KMS-11 (cell line): ENCODE measurements at regions not wholly inside any gene's neighbourhood (a gene's known extent, or its start where the extent isn't known, plus 50 kb on each side); places are given as distances from the start of the nearest gene placed in this dataset.

Experiments used
- H2AFZ ChIP-seq: fragments of 200-600 bp; sonication (generic); 2 replicates; pipeline ENCODE4 v1.6.1; 2016; ENCODE audit warnings: antibody characterized with exemption, mixed run types, low read depth
- H3K27ac ChIP-seq: fragments of 200-600 bp; sonication (generic); 2 replicates; pipeline ENCODE4 v1.6.1; 2016; ENCODE audit warnings: mild to moderate bottlenecking, mixed run types
- H3K27me3 ChIP-seq: fragments of 200-600 bp; sonication (generic); 2 replicates; pipeline ENCODE4 v1.6.1; 2017; ENCODE audit warnings: mild to moderate bottlenecking, low read depth, mixed run types, moderate library complexity; ENCODE audit not compliant: insufficient read depth
- H3K36me3 ChIP-seq: fragments of 200-600 bp; sonication (generic); 2 replicates; pipeline ENCODE4 v1.6.1; 2017; ENCODE audit warnings: mild to moderate bottlenecking, mixed run types; ENCODE audit not compliant: insufficient read depth
- H3K4me1 ChIP-seq: fragments of 200-600 bp; sonication (generic); 2 replicates; pipeline ENCODE4 v1.6.1; 2016; ENCODE audit warnings: mild to moderate bottlenecking, low read depth, mixed run types; ENCODE audit not compliant: poor library complexity, severe bottlenecking
- H3K4me2 ChIP-seq: fragments of 200-600 bp; sonication (generic); 2 replicates; pipeline ENCODE4 v1.7.0; 2016; ENCODE audit warnings: mild to moderate bottlenecking, mixed run types
- H3K4me3 ChIP-seq: fragments of 200-600 bp; sonication (generic); IDR thresholded peaks from 2 replicates; pipeline ENCODE4 v1.6.1; 2017; ENCODE audit warnings: low read depth, low read length, mixed read lengths; ENCODE audit not compliant: insufficient read depth
- H3K79me2 ChIP-seq: fragments of 200-600 bp; sonication (generic); 2 replicates; pipeline ENCODE4 v1.6.1; 2016; ENCODE audit warnings: low read depth, mixed run types; ENCODE audit not compliant: insufficient read depth
- H3K9ac ChIP-seq: fragments of 200-600 bp; sonication (generic); 2 replicates; pipeline ENCODE4 v1.6.1; 2016; ENCODE audit warnings: mild to moderate bottlenecking, mixed run types
- H4K20me1 ChIP-seq: fragments of 200-600 bp; sonication (generic); 2 replicates; pipeline ENCODE4 v1.6.1; 2016; ENCODE audit warnings: mild to moderate bottlenecking, mixed run types; ENCODE audit not compliant: insufficient read depth
- CTCF ChIP-seq: fragments of 200-600 bp; sonication (generic); conservative IDR thresholded peaks from 2 replicates; pipeline ENCODE4 v1.6.1; 2017; ENCODE audit warnings: low read depth, mild to moderate bottlenecking, antibody characterized with exemption, low read length, moderate library complexity, mixed read lengths

- Histone ChIP-seq H3K4me1 (no peaks in the 10 kb centered on the region), H2AFZ (no peak overlapping the region), H3K4me3 (no peak overlapping the region), H4K20me1 (no peaks in the 10 kb centered on the region), H3K79me2 (no peaks in the 10 kb centered on the region), H3K27me3 (no peaks in the 10 kb centered on the region), H3K36me3 (no peaks in the 10 kb centered on the region), H3K9ac (no peak overlapping the region), H3K4me2 (no peak overlapping the region), H3K27ac (no peak overlapping the region)
- no peak for TF ChIP-seq CTCF
Measured at GRCh38 chr7:83782628-83783027, 133.7 kb upstream of the SEMA3E start.

GRCh38 chr7:83778073-83778443 lies 129.1 kb upstream of the SEMA3E start:
- Histone ChIP-seq H3K9ac (no peak overlapping the region), H3K4me2 (no peak overlapping the region), H3K4me1 (no peaks in the 10 kb centered on the region), H3K79me2 (no peaks in the 10 kb centered on the region), H2AFZ (no peak overlapping the region), H4K20me1 (no peaks in the 10 kb centered on the region), H3K27me3 (no peaks in the 10 kb centered on the region), H3K27ac (no peak overlapping the region), H3K36me3 (no peaks in the 10 kb centered on the region), H3K4me3 (no peak overlapping the region)
- TF ChIP-seq CTCF: no peak

- Histone ChIP-seq H3K27me3 (no peaks in the 10 kb centered on the region), H3K4me1 (no peaks in the 10 kb centered on the region), H4K20me1 (no peaks in the 10 kb centered on the region), H3K36me3 (no peaks in the 10 kb centered on the region), H3K79me2 (no peaks in the 10 kb centered on the region), H3K4me2 (no peak overlapping the region), H3K9ac (no peak overlapping the region), H3K27ac (no peak overlapping the region), H2AFZ (no peak overlapping the region), H3K4me3 (no peak overlapping the region)
- no peak for TF ChIP-seq CTCF
Measured at GRCh38 chr7:83777406-83778072, 128.6 kb upstream of the SEMA3E start.

GRCh38 chr7:83769407-83769806 lies 120.5 kb upstream of the SEMA3E start:
- Histone ChIP-seq H3K4me3 (no peak overlapping the region), H4K20me1 (no peaks in the 10 kb centered on the region), H2AFZ (no peak overlapping the region), H3K79me2 (no peaks in the 10 kb centered on the region), H3K27me3 (no peaks in the 10 kb centered on the region), H3K4me2 (no peak overlapping the region), H3K9ac (no peak overlapping the region), H3K36me3 (no peaks in the 10 kb centered on the region), H3K27ac (no peak overlapping the region), H3K4me1 (no peaks in the 10 kb centered on the region)
- TF ChIP-seq CTCF: no peak
